Endothelial cell of hepatic sinusoid (primary cell): ENCODE measurements at regions not wholly inside any gene's neighbourhood (a gene's known extent, or its start where the extent isn't known, plus 50 kb on each side); places are given as distances from the start of the nearest gene placed in this dataset.
"Not testable (repeated sequence)": the region's sequence is repeated elsewhere in the genome, so short reads cannot be mapped to it uniquely, and the experiment has no call there.

ENCODE experiments used
- in situ Hi-C: cut with HindIII; loops from 2 replicates; pipeline ENCODE4 v1.10.0; 2017; ENCODE audit warnings: low sequenced_read_pairs

DNA sequence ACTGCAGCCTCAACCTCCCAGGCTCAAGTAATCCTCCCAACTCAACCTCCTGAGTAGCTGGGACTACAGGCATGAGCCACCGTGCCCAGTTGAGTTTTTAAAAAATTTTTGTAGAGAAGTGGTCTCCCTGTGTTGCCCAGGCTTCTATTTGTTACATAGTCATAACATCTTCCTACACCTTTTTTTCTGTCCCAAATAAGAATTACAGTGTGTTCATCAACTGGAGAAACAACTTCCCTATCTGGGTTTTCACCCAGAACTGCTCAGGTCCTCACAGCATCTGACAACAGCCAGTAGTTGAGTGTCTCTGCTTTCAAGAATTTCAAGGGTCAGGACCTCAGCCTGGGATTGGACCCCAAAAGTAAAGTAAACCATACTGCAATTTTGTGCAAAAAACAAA is 235.2 kb upstream of the AMIGO2 start:
- in situ Hi-C loops, result loop anchor here (5.0 kb wide), 1 partner anchor 33 kb away; no protein-coding TSS in a partner anchor

DNA sequence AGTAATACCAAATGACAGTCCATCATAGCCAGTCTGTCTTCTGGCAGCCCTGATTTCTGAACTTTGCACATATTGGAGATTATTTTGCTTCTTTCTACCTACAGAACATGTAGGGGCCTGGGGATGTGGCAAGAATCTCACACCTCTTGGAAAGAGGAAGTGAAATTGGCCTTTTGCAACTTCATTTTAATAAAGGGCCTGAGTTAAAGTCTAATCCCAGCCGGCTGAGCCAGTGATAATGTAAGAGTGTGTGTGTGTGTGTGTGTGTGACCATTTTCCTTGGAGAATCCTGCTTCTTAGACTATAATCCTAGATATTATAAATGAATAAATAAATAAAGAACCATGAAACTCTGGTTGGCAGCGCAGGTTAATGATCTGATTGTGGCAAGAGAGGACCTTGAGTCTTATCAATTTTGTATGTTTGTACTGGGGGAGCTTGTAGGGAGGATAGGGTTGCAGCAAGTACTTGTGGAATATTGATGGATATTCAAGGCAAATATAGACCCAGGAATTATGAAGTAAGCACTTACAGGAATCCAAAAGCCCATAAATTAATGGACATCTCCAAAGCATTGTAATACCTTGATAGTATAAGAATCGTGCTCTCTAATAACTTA is 233.2 kb upstream of the AMIGO2 start:
- in situ Hi-C loops, result no loop called here

DNA sequence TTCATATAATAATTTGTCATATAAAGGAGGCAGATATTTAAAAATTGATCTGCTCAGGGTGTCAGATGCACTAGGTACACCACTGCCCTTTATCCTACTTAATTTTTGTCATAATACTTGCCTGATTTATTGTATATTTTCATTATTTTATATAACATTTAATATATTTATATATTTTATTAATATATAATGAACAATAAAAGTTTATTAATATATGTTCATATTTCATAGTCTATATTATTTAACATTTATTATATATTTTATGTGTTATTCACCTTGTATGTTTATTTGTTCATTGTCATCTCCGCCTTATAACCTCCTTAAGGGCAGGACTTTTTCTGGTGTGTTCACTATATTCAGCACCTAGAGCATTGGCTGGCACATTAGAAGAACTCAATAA is 232.4 kb upstream of the AMIGO2 start:
- in situ Hi-C loops, result no loop called here

DNA sequence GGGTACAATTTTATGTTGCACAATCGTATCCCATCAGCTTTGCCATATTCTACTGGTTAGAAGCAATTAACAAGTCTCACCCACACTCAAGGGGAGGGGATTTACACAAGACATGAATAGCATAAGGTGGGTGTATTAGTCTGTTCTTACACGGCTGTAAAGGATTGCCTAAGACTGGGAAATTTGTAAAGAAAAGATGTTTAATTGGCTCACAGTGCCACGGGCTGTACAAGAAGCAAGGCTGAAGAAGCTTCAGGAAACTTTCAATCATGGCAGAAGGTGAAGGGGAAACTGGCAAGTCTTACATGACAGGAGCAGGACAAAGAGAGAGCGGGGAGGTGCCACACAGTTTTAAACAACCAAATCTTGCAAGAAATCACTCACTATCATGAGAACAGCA is 231.8 kb upstream of the AMIGO2 start:
- in situ Hi-C loops, result no loop called here

DNA sequence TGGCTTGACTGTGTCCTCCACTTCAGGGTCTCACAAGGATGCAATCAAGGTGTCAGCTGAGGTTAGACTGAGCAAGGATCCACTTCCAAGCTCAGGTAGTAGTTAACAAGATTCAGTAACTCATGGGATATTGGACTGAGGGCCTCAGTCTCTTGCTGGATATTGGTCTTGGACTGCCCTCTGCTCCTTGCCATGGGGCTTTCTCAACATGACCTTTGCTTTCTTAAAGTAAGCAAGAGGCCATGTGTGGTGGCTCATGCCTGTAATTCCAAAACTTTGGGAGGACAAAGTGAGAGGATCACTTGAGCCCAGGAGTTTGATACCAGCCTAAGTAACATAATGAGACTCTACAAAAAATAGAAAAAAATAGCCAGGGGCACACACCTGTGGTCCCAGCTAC is 231.3 kb upstream of the AMIGO2 start:
- in situ Hi-C loops, result no loop called here

DNA sequence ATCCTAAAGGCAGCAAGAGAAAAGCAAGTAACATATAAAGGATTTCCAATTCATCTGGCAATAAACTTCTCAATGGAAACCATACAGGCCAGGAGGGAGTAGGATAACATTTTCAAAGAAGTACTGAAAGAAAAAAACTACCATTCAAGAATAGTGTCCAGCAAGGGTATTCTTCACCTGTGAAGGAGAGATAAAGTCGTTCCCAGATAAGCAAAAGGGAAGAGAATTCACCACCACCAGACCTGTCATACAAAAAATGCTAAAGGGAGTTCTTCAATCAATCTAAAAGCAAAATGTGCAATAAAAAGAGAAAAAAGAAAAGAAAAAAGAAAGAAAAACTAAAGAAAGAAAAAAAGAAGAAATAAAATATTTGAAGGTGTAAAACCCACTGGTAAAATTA is 228.9 kb upstream of the AMIGO2 start:
- in situ Hi-C loops, result no loop called here

DNA sequence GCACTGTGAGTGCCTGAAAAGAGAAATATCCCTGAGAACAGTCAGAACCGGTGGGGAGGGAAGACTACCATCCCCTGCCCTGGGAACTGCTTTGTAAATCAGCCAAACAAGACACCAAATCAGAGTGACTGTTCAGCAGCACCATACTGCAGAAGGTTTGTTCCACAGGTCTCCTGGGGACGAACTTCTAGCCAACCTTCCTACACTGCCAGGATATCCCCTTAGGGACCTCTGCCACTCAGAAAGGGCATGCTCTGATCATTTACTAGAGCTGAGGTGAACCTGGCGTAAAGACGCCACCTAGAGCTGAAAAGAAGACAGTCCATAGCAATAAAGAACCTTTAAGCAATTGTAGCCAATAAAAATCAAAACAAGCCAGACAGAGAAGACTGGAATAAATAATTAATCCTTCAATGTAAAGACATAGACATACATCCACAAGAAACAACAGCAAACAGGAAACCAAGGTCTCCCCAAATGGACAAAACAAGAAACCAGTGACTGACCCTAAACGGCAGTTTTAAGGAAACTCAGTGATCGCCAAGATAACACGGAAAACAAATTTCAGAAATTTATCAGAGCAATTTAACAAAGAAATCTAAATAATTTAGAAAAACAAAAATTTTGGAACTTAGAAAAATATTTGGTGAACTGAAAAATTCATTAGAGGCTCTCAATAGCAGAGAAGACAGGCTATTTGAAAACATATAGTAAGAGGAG is 228.1 kb upstream of the AMIGO2 start:
- in situ Hi-C loops, result no loop called here

DNA sequence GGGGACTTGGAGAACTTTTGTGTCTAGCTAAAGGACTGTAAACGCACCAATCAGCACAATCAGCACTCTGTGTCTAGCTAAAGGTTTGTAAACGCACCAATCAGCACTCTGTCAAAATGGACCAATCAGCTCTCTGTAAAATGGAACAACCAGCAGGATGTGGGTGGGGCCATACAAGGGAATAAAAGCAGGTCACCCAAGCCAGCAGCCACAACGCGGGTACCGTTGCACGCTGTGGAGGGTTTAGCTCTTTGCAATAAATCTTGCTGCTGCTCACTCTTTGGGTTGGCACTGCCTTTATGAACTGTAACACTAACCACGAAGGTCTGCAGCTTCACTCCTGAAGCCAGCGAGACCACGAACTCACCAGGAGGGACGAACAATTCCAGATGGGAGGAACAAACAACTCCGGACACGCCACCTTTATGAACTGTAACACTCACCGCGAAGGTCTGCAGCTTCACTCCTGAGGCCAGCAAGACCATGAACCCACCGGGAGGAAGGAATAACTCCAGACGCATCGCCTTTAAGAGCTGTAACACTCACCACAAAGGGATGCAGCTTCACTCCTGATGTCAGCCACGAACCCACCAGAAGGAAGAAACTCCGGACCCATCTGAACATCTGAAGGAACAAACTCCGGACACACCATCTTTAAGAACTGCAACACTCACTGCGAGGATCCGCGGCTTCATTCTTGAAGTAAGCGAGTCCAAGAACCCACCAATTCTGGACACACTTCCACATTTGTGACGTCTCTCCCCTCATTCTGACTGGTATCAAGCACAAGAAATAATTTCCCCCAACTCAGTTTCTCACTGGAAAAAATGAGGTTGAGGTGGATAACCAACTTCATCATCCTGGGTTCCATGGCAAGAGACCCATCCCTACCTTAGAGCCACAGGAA is 227.3 kb upstream of the AMIGO2 start:
- in situ Hi-C loops, result not testable (repeated sequence)

DNA sequence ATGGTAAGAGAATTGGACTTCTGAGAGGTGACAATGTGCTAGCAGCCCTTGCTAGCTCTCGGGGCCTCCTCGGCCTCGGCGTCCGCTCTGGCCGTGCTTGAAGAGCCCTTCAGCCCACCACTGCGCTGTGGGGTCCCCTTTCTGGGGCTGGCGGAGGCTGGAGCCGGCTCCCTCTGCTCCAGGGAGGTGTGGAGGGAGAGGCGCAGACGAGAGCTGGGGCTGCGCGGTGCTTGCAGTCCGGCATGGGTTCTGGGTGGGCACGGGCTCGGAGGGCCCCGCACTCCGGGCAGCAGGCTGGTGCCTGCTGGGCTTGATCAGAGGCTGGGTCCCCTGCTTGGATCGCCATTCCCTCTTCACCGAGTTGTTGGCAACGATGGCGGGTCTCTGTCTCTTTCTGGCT is 226.4 kb upstream of the AMIGO2 start:
- in situ Hi-C loops, result no loop called here

DNA sequence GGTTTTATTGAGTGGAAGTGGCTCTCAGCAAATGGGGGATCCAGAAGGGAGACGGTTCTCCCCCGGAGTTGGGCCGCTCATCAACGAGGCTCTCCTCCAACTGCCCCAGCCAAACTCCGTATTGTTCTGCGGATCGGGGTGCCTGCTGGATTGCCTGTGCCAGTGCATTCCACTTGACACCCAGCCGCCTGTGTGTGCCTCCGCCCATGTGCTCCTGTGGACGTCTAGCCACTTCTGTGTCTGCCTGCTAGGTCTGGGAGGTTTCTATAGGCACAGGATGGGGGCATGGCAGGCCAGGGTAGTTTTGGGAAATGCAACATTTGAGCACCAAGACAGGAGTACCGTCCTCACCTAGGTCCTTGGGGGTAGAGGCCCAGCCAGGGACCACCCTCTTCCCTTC is 225.7 kb upstream of the AMIGO2 start:
- in situ Hi-C loops, result no loop called here

DNA sequence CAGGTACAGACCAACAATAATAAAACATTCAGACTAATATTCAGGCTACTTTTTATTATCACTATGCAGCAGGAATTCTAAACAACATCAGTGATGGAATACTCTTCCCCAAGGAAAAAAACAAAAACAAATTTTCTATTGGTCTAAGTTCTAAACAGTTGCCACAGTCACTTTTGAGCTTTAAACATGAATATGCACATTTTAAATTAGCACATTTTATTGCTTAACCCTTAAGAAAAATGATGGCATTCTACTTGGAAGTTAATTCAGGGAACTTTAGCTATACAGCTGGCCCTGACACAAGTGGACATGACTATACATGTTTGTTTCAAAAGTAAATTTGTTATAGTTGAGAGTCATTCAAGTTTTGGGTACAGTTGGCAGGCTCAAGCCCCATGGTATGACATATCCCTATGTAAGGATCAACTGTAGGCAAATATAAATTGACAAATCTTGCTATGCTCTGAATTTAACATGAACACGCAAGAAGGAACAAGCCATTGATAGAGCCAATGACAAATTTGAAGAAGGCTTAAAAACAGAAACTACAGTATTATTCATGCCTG is 224.3 kb upstream of the AMIGO2 start:
- in situ Hi-C loops, result loop anchor here (5.0 kb wide), 1 partner anchor 38 kb away; no protein-coding TSS in a partner anchor

DNA sequence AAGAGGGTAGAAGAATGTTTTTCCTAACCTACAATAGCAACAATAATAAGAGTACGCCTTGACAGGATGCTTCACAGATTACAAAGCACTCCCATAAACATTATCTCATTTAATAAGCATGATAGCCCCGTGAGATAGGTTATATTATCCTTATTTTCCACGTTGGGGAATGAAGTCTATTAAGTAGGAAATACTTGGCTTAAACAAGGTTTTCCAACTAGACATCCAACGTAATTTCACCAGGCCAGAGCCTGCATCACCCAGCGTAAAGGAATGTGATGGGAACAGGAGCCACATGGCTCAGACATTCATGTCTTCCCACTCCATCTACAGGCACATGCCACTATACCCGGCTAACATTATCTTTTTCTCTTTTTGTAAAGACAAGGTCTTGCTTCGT is 223.4 kb upstream of the AMIGO2 start:
- in situ Hi-C loops, result loop anchor here (5.0 kb wide), 1 partner anchor 39 kb away; no protein-coding TSS in a partner anchor

DNA sequence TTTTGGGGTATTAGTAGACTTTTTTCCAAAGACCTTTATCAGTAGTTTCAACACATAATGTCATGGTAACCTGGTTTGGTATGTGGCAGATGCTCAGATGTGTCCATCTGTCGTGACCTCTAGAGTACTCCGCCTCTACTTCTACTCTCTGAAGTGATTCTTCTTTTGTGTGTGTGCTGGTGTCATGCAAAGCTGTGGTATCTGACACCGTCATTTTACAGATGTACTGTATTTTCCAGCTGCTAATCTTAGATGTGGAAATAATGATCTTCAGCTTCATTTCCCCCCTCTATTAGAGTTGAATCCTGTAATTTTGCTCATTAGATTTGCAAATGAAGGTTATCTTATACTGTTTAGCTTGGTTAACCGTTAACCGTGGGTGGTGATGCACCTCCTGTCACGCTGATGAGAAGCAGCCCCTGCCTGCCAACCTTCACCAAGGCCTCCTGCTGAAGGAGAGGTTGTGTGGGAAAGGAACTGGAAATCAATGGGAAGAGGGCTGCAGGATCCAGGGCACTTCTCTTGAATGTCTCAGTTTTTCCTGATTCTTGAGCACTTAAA is 222.4 kb upstream of the AMIGO2 start:
- in situ Hi-C loops, result loop anchor here (5.0 kb wide), 1 partner anchor 40 kb away; no protein-coding TSS in a partner anchor

DNA sequence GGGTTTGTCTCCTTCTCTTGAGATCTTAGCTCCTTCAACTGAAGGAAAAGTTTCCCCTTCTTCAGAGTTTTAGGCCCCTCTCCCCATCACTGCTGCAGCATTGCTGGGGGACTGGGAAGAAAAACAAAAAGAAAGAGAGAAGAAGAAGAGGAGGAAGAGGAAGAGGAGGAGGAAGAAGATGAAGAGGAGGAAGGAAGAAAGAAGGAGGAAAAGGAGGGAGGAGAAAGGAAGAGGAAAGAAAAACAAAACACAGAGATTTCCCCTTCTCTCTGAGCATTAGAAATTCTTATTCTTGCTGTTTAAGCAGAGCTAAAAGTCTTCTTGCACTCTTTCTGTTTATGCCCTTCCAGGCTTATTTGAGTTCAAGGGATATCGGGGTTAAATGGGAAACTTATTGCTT is 219.8 kb upstream of the AMIGO2 start:
- in situ Hi-C loops, result no loop called here

DNA sequence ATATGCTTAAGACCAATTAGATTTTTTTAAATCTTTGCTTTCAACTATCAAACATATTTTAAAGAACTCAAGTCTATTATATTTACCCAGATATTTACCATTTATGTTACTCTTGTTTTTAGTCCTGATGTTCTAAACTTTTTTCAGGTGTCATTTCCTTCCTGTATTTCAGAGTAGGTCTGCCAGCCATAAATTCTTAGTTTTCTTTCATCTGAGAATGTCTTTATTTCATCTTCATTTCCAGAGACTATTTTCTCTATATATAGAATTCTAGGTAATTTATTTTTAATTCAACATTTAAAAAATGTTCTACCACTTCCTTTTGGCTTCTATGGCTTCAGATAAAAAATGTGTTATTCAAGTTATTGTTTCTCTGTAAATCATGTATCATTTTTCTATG is 218.2 kb upstream of the AMIGO2 start:
- in situ Hi-C loops, result no loop called here

DNA sequence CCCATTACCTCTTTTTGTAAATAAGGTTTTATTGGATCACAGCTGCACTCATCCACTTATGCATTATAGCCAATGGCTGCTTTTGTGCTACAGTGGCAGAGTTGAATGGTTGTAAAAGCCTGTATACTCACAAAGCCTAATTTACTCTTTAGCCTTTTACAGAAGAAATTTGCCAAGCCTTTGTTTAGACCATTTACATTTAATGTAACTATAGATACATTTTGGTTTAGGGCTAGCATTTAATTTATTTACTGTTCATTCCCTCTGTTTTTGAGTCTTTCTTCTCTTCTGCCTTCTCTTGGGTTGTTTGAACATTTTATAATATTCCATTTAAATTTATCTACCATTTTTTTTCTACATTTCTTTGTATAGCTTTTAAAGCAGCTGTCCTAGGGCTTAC is 217.1 kb upstream of the AMIGO2 start:
- in situ Hi-C loops, result no loop called here

DNA sequence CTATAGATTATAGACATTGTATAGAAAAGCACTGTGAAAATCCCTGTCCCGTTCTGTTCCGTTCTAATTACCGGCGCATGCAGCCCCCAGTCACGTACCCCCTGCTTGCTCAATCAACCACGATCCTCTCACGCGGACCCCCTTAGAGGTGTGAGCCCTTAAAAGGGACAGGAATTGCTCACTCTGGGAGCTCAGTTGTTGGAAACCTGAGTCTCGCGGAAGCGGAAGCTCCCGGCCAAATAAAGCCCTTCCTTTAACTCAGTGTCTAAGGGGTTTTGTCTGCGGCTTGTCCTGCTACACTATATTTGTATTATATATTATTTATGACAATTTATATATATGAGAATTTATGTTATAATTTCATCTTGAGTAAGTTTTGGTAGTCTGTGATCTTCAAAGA is 213.6 kb upstream of the AMIGO2 start:
- in situ Hi-C loops, result no loop called here

DNA sequence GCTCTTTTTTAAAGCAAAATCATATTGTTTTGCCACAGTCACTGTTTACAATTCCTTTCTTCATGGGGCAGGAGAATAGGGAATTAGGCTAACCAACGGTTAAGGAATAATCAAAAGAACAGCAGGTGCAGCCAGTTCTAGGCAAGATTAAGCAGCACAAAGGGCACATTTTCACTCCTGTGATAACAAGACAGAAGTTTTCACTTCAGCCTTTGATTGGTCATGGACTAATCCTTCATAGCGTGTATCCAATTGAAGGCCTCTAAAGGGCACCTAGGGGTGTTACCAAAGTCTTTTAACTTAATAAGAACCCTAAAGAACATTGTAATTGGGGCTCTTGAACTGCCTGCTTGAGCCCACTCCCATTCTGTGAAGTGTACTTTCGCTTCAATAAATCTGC is 206.9 kb upstream of the AMIGO2 start:
- in situ Hi-C loops, result no loop called here
